ENCODE measurements at regions not wholly inside any gene's neighbourhood (a gene's known extent, or its start where the extent isn't known, plus 50 kb on each side); places are given as distances from the start of the nearest gene placed in this dataset.

- no peak for TF ChIP-seq CTCF (IDR thresholded peaks at IDR 0.05; ENCODE audit: extremely low read depth in 1 of 2, insufficient read depth in 1 of 2, low read depth in 1 of 2, low read length in 2 of 2)
- TF ChIP-seq POLR2A (IDR thresholded peaks at IDR 0.05; ENCODE audit: low read depth, low read length) = no peak
Measured at GRCh38 chr4:54423066-54423465, 194.0 kb downstream of the PDGFRA start.
